IMR-90 (cell line): ENCODE measurements at regions not wholly inside any gene's neighbourhood (a gene's known extent, or its start where the extent isn't known, plus 50 kb on each side); places are given as distances from the start of the nearest gene placed in this dataset.
"Not testable (repeated sequence)": the region's sequence is repeated elsewhere in the genome, so short reads cannot be mapped to it uniquely, and the experiment has no call there.

Experiments used
- CEBPB ChIP-seq: IDR thresholded peaks from 2 replicates; pipeline ENCODE4 v1.6.1; 2012; ENCODE audit warnings: low read depth, low read length, improper control_type of control experiment
- CTCF ChIP-seq: conservative IDR thresholded peaks from 2 replicates; pipeline ENCODE4 v1.5.1; 2012; ENCODE audit warnings: mild to moderate bottlenecking, low read depth, low read length, improper control_type of control experiment
- FOS ChIP-seq: fragments of 150-350 bp; IDR thresholded peaks from 2 replicates; pipeline ENCODE4 v1.6.1; 2016; ENCODE audit warnings: low read depth, low read length
- MAFK ChIP-seq: IDR thresholded peaks from 2 replicates; pipeline ENCODE4 v1.6.1; 2012; ENCODE audit warnings: low read depth, low read length, improper control_type of control experiment
- POLR2A ChIP-seq: IDR thresholded peaks from 2 replicates; pipeline ENCODE4 v1.6.1; 2012; ENCODE audit warnings: mild to moderate bottlenecking, low read depth, low read length
- RAD21 ChIP-seq: IDR thresholded peaks from 2 replicates; pipeline ENCODE4 v1.6.1; 2012; ENCODE audit warnings: low read length, improper control_type of control experiment
- RFX5 ChIP-seq: IDR thresholded peaks from 2 replicates; pipeline ENCODE4 v1.8.0; 2012; ENCODE audit warnings: low read depth, mild to moderate bottlenecking, low read length, moderate library complexity
- USF2 ChIP-seq: fragments of 150-350 bp; IDR thresholded peaks from 2 replicates; pipeline ENCODE4 v1.6.1; 2017; ENCODE audit warnings: mild to moderate bottlenecking, antibody characterized with exemption, low read length, low read depth

GRCh38 chr9:40191403-40191802, 835.9 kb downstream of the SPATA31A1 start:
- not testable (repeated sequence) for TF ChIP-seq CTCF, POLR2A, RAD21, MAFK, RFX5, USF2, FOS, CEBPB
